ENCODE measurements at regions not wholly inside any gene's neighbourhood (a gene's known extent, or its start where the extent isn't known, plus 50 kb on each side); places are given as distances from the start of the nearest gene placed in this dataset.

DNA sequence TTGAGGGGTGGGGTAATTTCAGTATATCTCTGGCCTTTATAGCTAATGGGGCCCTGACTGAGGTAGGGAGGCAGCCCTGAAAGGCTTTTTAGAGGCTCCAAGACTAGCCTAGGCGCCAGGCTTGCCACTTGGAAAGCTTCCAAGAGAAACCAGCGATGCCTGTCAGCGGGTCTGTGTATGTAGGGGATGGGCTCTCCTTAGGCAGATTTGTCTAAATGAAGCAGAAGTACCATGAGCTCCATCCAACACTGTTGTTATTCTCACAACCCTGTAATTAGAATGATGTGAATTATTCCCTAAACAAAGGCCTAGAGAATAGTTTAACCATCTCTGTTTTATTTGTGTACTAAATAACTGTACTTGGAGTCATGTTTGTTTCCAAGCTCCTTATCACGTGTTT lies 138.1 kb downstream of the B3GNT2 start:
- TF ChIP-seq, protein P1, sequence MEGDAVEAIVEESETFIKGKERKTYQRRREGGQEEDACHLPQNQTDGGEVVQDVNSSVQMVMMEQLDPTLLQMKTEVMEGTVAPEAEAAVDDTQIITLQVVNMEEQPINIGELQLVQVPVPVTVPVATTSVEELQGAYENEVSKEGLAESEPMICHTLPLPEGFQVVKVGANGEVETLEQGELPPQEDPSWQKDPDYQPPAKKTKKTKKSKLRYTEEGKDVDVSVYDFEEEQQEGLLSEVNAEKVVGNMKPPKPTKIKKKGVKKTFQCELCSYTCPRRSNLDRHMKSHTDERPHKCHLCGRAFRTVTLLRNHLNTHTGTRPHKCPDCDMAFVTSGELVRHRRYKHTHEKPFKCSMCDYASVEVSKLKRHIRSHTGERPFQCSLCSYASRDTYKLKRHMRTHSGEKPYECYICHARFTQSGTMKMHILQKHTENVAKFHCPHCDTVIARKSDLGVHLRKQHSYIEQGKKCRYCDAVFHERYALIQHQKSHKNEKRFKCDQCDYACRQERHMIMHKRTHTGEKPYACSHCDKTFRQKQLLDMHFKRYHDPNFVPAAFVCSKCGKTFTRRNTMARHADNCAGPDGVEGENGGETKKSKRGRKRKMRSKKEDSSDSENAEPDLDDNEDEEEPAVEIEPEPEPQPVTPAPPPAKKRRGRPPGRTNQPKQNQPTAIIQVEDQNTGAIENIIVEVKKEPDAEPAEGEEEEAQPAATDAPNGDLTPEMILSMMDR (IDR thresholded peaks at IDR 0.05): no peak
- TF ChIP-seq POLR2A (IDR thresholded peaks at IDR 0.05): no peak

Data from Peyer's patch (tissue), 4 donors.